Kidney (tissue), 13 donors: ENCODE measurements at regions not wholly inside any gene's neighbourhood (a gene's known extent, or its start where the extent isn't known, plus 50 kb on each side); places are given as distances from the start of the nearest gene placed in this dataset.

Source experiments
- DNase-seq, 5 donors: peaks; one replicate each; pipeline ENCODE4 v3.0.0-alpha.2; 2013 to 2020
- FAIRE-seq: peaks from 2 replicates; lab custom pipeline; 2012; peaks lifted over from hg19 to GRCh38; lab: Jason Lieb, UNC
- H3K27ac ChIP-seq, 2 donors: one replicate each; pipeline ENCODE4 v1.7.0; 2013; ENCODE audit warnings: low read depth in 2 of 2, low read length in 2 of 2, inconsistent platforms in 1 of 2
- H3K27me3 ChIP-seq: one replicate; pipeline ENCODE4 v1.7.1; 2013; ENCODE audit warnings: low read length, inconsistent platforms; ENCODE audit not compliant: control insufficient read depth, insufficient read depth
- H3K36me3 ChIP-seq, 3 donors: one replicate each; pipeline versions ENCODE4 v1.7.0 to v1.7.1; 2013; ENCODE audit warnings: low read length in 3 of 3, control low read depth in 1 of 3, inconsistent platforms in 1 of 3; ENCODE audit not compliant: insufficient read depth in 3 of 3, control insufficient read depth in 2 of 3
- H3K4me1 ChIP-seq, 3 donors: one replicate each; pipeline versions ENCODE4 v1.7.0 to v1.7.1; 2013; ENCODE audit warnings: low read length in 3 of 3, inconsistent platforms in 1 of 3, low read depth in 1 of 3; ENCODE audit not compliant: control insufficient read depth in 2 of 3, insufficient read depth in 2 of 3
- H3K4me3 ChIP-seq, 3 donors: one replicate each; pipeline versions ENCODE4 v1.7.0 to v1.8.1; 2013; ENCODE audit warnings: low read length in 3 of 3, control low read depth in 1 of 3, inconsistent platforms in 1 of 3
- H3K9ac ChIP-seq, 3 donors: one replicate each; pipeline versions ENCODE4 v1.7.0 to v1.7.1; 2013; ENCODE audit warnings: low read length in 3 of 3, control low read depth in 1 of 3, inconsistent platforms in 1 of 3
- H3K9me3 ChIP-seq, 3 donors: one replicate each; pipeline versions ENCODE4 v1.7.0 to v1.7.1; 2013; ENCODE audit warnings: low read length in 3 of 3, control low read depth in 1 of 3, inconsistent platforms in 1 of 3; ENCODE audit not compliant: control insufficient read depth in 2 of 3, insufficient read depth in 1 of 3
- intact Hi-C: fragments of 100-400 bp; cut with DNase I; formaldehyde crosslinking; loops from one replicate; pipeline ENCODE4 v1.11.1; 2022
- TF ChIP-seq, protein P1 (sequence below): IDR thresholded peaks from 3 replicates; pipeline ENCODE4 v1.5.1; 2012; ENCODE audit warnings: mild to moderate bottlenecking, moderate library complexity, borderline replicate concordance; ENCODE audit not compliant: insufficient read depth; ENCODE audit errors: extremely low read depth
- donor health status: control.
- donor health status: control.
- donor health status: control.
- donor health status: control.
- donor health status: control.
- donor health status: DM: yes; HTN: yes; CAD: no.
- donor health status: Normal renal cell carcinoma (clear cell type).

DNA sequence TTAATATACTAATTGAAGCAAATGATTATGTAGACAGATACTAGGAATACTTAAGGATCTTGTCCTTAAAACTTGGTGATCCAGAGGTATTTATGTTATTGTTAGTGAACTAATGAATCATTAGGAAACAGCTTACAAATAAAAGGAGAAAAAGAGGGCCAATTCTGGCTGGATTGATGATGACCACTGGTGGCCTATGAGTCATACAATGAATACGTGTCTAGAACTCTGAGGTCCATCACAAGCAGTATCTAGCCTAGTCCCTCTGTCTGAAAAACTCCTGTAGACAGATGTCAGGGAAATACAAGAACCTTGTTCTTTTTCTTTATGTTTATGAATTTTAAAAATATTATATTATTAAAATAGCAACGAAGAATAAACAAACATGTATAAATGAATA lies 51.7 kb upstream of the RTL1 start:
- intact Hi-C loops = no loop called here
- H3K4me3 ChIP-seq = no peak overlapping the region

DNA sequence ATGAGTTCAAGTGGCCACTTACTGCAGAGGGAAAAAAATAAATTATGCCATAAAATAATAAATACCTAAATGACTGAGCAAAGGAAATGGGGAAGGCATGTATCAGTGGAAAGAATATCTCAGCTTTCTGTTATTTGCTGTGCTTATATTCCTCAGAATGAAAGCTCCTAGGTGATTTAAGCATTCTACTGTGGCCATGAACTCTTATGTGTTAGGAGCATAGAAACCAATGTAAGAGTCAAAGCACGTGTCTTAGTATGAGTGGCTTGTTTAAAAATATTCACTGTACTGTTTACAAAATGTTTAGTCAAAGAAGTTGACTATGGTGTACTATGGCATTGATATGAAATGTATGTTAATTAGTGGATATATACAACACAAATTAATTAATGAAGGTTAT lies 59.0 kb upstream of the RTL1 start:
- FAIRE-seq = no peak
- intact Hi-C loops = no loop called here
- no peak overlapping the region for H3K9ac ChIP-seq
- DNase-seq = no peak
- no peak overlapping the region for H3K27ac ChIP-seq
- no peak overlapping the region for H3K4me3 ChIP-seq
- H3K4me1 ChIP-seq = no peaks in the 10 kb centered on the region
- no peaks in the 10 kb centered on the region for H3K36me3 ChIP-seq
- H3K9me3 ChIP-seq = no peaks in the 10 kb centered on the region
- no peaks in the 10 kb centered on the region for H3K27me3 ChIP-seq
- TF ChIP-seq, protein P1, sequence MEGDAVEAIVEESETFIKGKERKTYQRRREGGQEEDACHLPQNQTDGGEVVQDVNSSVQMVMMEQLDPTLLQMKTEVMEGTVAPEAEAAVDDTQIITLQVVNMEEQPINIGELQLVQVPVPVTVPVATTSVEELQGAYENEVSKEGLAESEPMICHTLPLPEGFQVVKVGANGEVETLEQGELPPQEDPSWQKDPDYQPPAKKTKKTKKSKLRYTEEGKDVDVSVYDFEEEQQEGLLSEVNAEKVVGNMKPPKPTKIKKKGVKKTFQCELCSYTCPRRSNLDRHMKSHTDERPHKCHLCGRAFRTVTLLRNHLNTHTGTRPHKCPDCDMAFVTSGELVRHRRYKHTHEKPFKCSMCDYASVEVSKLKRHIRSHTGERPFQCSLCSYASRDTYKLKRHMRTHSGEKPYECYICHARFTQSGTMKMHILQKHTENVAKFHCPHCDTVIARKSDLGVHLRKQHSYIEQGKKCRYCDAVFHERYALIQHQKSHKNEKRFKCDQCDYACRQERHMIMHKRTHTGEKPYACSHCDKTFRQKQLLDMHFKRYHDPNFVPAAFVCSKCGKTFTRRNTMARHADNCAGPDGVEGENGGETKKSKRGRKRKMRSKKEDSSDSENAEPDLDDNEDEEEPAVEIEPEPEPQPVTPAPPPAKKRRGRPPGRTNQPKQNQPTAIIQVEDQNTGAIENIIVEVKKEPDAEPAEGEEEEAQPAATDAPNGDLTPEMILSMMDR = no peak

More for the DNA sequence above, 51.7 kb upstream of the RTL1 start:
- H3K9ac ChIP-seq = no peak overlapping the region
- H3K4me1 ChIP-seq = no peaks in the 10 kb centered on the region
- no peaks in the 10 kb centered on the region for H3K9me3 ChIP-seq
- TF ChIP-seq, protein P1 = no peak
- no peaks in the 10 kb centered on the region for H3K36me3 ChIP-seq
- no peaks in the 10 kb centered on the region for H3K27me3 ChIP-seq
- DNase-seq (no peak), FAIRE-seq (peak; percentile 8)
- H3K27ac ChIP-seq = no peak overlapping the region

DNA sequence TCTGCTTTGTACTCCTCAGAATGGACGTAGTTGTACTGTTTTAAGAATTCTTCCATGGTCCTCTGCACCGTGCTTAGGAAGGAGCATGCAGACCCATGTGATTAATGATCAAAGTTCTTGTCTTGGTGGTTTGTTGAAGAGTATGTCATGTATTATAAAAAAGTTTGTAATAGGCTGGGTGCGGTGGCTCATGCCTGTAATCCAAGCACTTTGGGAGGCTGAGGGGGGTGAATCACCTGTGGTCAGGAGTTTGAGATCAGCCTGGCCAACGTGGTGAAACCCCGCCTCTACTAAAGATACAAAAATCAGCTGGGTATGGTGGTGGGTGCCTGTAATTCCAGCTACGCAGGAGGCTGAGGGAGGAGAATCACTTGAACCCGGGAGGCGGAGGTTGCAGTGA lies 61.8 kb upstream of the RTL1 start:
- Histone ChIP-seq H3K4me3 (no peak overlapping the region), H3K36me3 (no peaks in the 10 kb centered on the region), H3K27ac (no peak overlapping the region), H3K4me1 (no peaks in the 10 kb centered on the region), H3K9me3 (no peaks in the 10 kb centered on the region), H3K9ac (no peak overlapping the region), H3K27me3 (no peaks in the 10 kb centered on the region)
- intact Hi-C loops = no loop called here
- DNase-seq (no peak), FAIRE-seq (no peak)
- TF ChIP-seq, protein P1 = no peak

DNA sequence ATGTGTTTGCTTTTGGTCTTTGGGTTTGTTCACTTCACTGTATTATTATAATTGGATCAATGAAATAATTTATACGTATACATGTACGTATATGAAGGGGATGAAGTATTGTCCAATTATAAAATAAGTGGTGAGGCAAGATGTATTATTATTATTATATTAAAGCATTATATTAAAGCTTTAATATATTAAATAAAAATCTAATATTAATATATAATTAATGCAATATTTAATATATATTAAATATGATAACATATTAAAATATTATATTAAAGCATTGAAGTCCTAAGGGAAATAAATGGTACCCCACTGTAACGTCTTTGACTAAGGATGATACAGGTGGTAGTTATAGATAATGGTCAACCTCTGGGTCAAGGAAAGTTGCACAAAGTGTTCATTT lies 63.7 kb upstream of the RTL1 start:
- H3K9me3 ChIP-seq = no peaks in the 10 kb centered on the region
- peak; percentile 29 for FAIRE-seq

More for the DNA sequence above, 63.7 kb upstream of the RTL1 start:
- no peaks in the 10 kb centered on the region for H3K36me3 ChIP-seq
- H3K4me3 ChIP-seq = no peak overlapping the region
- no peak overlapping the region for H3K9ac ChIP-seq
- no peak for DNase-seq
- no peaks in the 10 kb centered on the region for H3K4me1 ChIP-seq
- H3K27ac ChIP-seq = no peak overlapping the region
- H3K27me3 ChIP-seq = no peaks in the 10 kb centered on the region
- TF ChIP-seq, protein P1 = no peak
- intact Hi-C loops = no loop called here
